GM12878 (cell line): ENCODE measurements at regions not wholly inside any gene's neighbourhood (a gene's known extent, or its start where the extent isn't known, plus 50 kb on each side); places are given as distances from the start of the nearest gene placed in this dataset.

ENCODE experiments used
- ATAC-seq: fragments of 200-7000 bp; cut with Tn5 transposase; 3 replicates; pipeline ENCODE4 v1.9.1; 2020; ENCODE audit warnings: mild to moderate bottlenecking, moderate library complexity
- BruUV-seq: library from RNA; stranded (reverse); fragments of 400-500 nt; replicated peaks from 2 replicates; lab custom pipeline; 2021; lab: Mats Ljungman, UMichigan
- CTCF ChIA-PET: fragments of 300-600 bp; sonication (Branson Sonifier 250); formaldehyde crosslinking; extraction: SDS; loops from one replicate; lab custom pipeline; 2021; ENCODE audit warnings: inconsistent platforms; lab: Yijun Ruan, JAX
- POLR2A ChIA-PET: fragments of 350-600 bp; formaldehyde crosslinking; extraction: SDS; loops from one replicate; lab custom pipeline; 2021; ENCODE audit warnings: inconsistent platforms; lab: Charles Lee
- RAD21 ChIA-PET: fragments of 300-600 bp; sonication (Branson Sonifier 250); formaldehyde crosslinking; loops from one replicate; lab custom pipeline; 2023; ENCODE audit warnings: antibody characterized with exemption; ENCODE audit not compliant: unreplicated experiment; lab: Charles Lee
- SMC1A ChIA-PET: fragments of 300-600 bp; sonication (Branson Sonifier 250); formaldehyde crosslinking; loops from one replicate; lab custom pipeline; 2023; ENCODE audit not compliant: unreplicated experiment, uncharacterized antibody; lab: Charles Lee
- DNase-seq: peaks from one replicate; pipeline ENCODE4 v3.0.0-alpha.2; 2011; ENCODE audit warnings: low read depth, low spot score
- FAIRE-seq: peaks from 3 replicates; lab custom pipeline; 2011; peaks lifted over from hg19 to GRCh38; lab: Jason Lieb, UNC
- H2AFZ ChIP-seq: 2 replicates; pipeline ENCODE4 v1.6.0; 2011; ENCODE audit warnings: low read depth, low read length, control low read depth; ENCODE audit not compliant: control insufficient read depth
- H3K27ac ChIP-seq: 2 replicates; pipeline ENCODE4 v1.5.1; 2011; ENCODE audit warnings: control low read depth; ENCODE audit not compliant: control insufficient read depth, insufficient read depth
- H3K27me3 ChIP-seq, 2 experiments: replicated peaks in 1 of 2; 2 replicates each; pipeline versions ENCODE4 v1.6.0 to v1.6.1; 2011; ENCODE audit warnings: low read length in 1 of 2; ENCODE audit not compliant: control insufficient read depth in 2 of 2, insufficient read depth in 2 of 2
- H3K36me3 ChIP-seq, 2 experiments: 2 replicates each; pipeline ENCODE4 v1.5.1; 2011; ENCODE audit warnings: low read length in 1 of 2; ENCODE audit not compliant: control insufficient read depth in 2 of 2, insufficient read depth in 2 of 2
- H3K4me1 ChIP-seq: 2 replicates; pipeline ENCODE4 v1.6.1; 2011; ENCODE audit warnings: mild to moderate bottlenecking, low read length, moderate library complexity, mixed read lengths; ENCODE audit not compliant: control insufficient read depth, insufficient read depth
- H3K4me2 ChIP-seq: 2 replicates; pipeline ENCODE4 v1.6.0; 2011; ENCODE audit warnings: control low read depth; ENCODE audit not compliant: control insufficient read depth, insufficient read depth
- H3K4me3 ChIP-seq: fragments of 200-600 bp; sonication (generic); 2 replicates; pipeline ENCODE4 v1.5.1; 2016
- H3K79me2 ChIP-seq: 2 replicates; pipeline ENCODE4 v1.6.0; 2011; ENCODE audit warnings: low read length; ENCODE audit not compliant: control insufficient read depth, insufficient read depth
- H3K9ac ChIP-seq: 2 replicates; pipeline ENCODE4 v1.8.0; 2011; ENCODE audit warnings: low read length, control low read depth, mixed read lengths; ENCODE audit not compliant: control insufficient read depth, insufficient read depth
- H3K9me3 ChIP-seq: replicated peaks from 3 replicates; pipeline ENCODE4 v1.5.1; 2011; ENCODE audit warnings: mild to moderate bottlenecking, low read length; ENCODE audit not compliant: control insufficient read depth, insufficient read depth
- H4K20me1 ChIP-seq: 2 replicates; pipeline ENCODE4 v1.6.0; 2011; ENCODE audit not compliant: control insufficient read depth, insufficient read depth
- BACH1 ChIP-seq: fragments of 450-650 bp; IDR thresholded peaks from 2 replicates; pipeline ENCODE4 v1.6.1; 2017; ENCODE audit warnings: mild to moderate bottlenecking, borderline replicate concordance
- EED ChIP-seq: sonication (generic); IDR thresholded peaks from 2 replicates; pipeline ENCODE4 v1.6.1; 2016; ENCODE audit warnings: antibody characterized with exemption, low read depth
- ETV6 ChIP-seq, 2 experiments: fragments of 450-650 bp in 1 of 2; IDR thresholded peaks in 1 of 2; conservative IDR thresholded peaks in 1 of 2; 2 replicates each; pipeline ENCODE4 v1.6.1; 2014; ENCODE audit warnings: antibody characterized with exemption in 1 of 2, borderline replicate concordance in 1 of 2, low read depth in 1 of 2, mild to moderate bottlenecking in 1 of 2, moderate library complexity in 1 of 2
- GABPA ChIP-seq: IDR thresholded peaks from 2 replicates; pipeline ENCODE4 v1.6.1; 2014; ENCODE audit warnings: antibody characterized with exemption, low read depth, mild to moderate bottlenecking, inconsistent platforms
- LARP7 ChIP-seq: fragments of 450-650 bp; IDR thresholded peaks from 2 replicates; pipeline ENCODE4 v1.6.1; 2017; ENCODE audit warnings: mild to moderate bottlenecking
- MEF2A ChIP-seq: IDR thresholded peaks from 2 replicates; pipeline ENCODE4 v1.6.1; 2011; ENCODE audit warnings: low read depth, mild to moderate bottlenecking, low read length, moderate library complexity; ENCODE audit not compliant: insufficient read depth
- POLR2A ChIP-seq: IDR thresholded peaks from 2 replicates; pipeline ENCODE4 v1.6.1; 2011; ENCODE audit warnings: low read depth, mild to moderate bottlenecking, low read length
- RUNX3 ChIP-seq: IDR thresholded peaks from 2 replicates; pipeline ENCODE4 v1.6.1; 2012; ENCODE audit warnings: low read length, inconsistent platforms
- SMC3 ChIP-seq: IDR thresholded peaks from 2 replicates; pipeline ENCODE4 v1.6.1; 2011; ENCODE audit warnings: low read length, improper control_type of control experiment, borderline replicate concordance
- ZNF274 ChIP-seq: IDR thresholded peaks from one replicate; pipeline ENCODE4 v1.8.0; 2011; ENCODE audit not compliant: insufficient read length, insufficient read depth
- ZZZ3 ChIP-seq: IDR thresholded peaks from 2 replicates; pipeline ENCODE4 v1.6.1; 2011; ENCODE audit warnings: low read depth; ENCODE audit not compliant: control insufficient read depth, insufficient read length
- WGBS: methylation state at CpG from one replicate; pipeline ENCODE4 v1.1.6; 2016; ENCODE audit warnings: low lambda C conversion rate; ENCODE audit not compliant: insufficient replicate concordance, insufficient coverage; ENCODE audit errors: missing lambda C conversion rate; 5-methylcytosine and 5-hydroxymethylcytosine counted together
- in situ Hi-C: fragments of 300-500 bp; cut with MboI; formaldehyde crosslinking; loops from 9 replicates; pipeline ENCODE4 v1.14.3; 2018; ENCODE audit warnings: mixed read lengths
- intact Hi-C: fragments of 100-400 bp; cut with micrococcal nuclease; formaldehyde crosslinking; loops from one replicate; pipeline ENCODE4 v1.14.2; 2022; ENCODE audit not compliant: unreplicated experiment
- TF ChIP-seq, protein P1 (sequence below): fragments of 450-650 bp; IDR thresholded peaks from 2 replicates; pipeline ENCODE4 v1.6.1; 2018; ENCODE audit warnings: mild to moderate bottlenecking, low read depth, moderate library complexity; ENCODE audit not compliant: partially characterized antibody
- TF ChIP-seq, protein P2 (sequence below): fragments of 450-650 bp; IDR thresholded peaks from 2 replicates; pipeline ENCODE4 v1.6.1; 2017; ENCODE audit warnings: mild to moderate bottlenecking
- TF ChIP-seq, protein P3 (sequence below): fragments of 450-650 bp; IDR thresholded peaks from 2 replicates; pipeline ENCODE4 v1.6.1; 2017; ENCODE audit warnings: antibody characterized with exemption, mild to moderate bottlenecking, moderate library complexity
- TF ChIP-seq, protein P4 (sequence below), 3 experiments: IDR thresholded peaks in 2 of 3; conservative IDR thresholded peaks in 1 of 3; 2 replicates each; pipeline ENCODE4 v1.5.1; 2011; ENCODE audit warnings: low read depth in 3 of 3, low read length in 3 of 3, mild to moderate bottlenecking in 3 of 3, control low read depth in 2 of 3, moderate library complexity in 2 of 3, inconsistent platforms in 1 of 3, mixed read lengths in 1 of 3; ENCODE audit not compliant: control insufficient read depth in 2 of 3, insufficient read depth in 1 of 3; ENCODE audit errors: extremely low read depth in 1 of 3

DNA sequence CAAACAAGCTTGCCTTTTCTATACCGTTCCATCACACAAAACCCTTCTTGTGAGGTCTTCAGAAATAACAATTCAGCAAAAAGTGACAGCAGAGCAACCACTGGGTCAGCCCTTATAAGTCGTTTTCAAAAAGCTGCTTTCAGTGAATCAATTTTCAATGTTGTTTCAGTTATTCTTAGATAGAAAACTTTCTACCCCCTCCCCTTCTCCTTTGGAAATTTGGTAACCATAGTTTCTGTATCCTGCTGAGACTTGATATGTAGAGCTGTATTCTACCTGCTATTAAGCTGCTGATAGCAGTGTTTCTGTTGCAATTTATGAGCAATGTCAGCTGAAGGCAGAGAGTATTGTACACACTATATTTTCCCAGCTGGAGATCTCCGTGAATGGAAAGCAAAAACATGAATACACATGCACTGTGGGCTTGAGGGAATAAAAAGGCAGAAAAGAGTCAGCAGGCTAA lies 75.7 kb downstream of the ZNF608 start:
- Histone ChIP-seq H3K27me3 (no peaks in the 10 kb centered on the region), H3K27ac (no peak overlapping the region), H3K9ac (no peak overlapping the region), H4K20me1 (no peaks in the 10 kb centered on the region), H3K4me1 (no peaks in the 10 kb centered on the region), H3K36me3 (no peaks in the 10 kb centered on the region), H3K9me3 (no peaks in the 10 kb centered on the region), H3K4me2 (no peak overlapping the region), H3K4me3 (no peak overlapping the region), H3K79me2 (peaks cover 3% of the 10 kb centered on the region; the same call in 1 of the 2 replicates), H2AFZ (no peak overlapping the region)
- POLR2A ChIA-PET, result no interaction called here
- CTCF ChIA-PET, result interaction anchor here (0.7 to 2.0 kb wide), 4 partner anchors 11 to 54 kb away, joined by 3 to 5 read pairs (median 4); no protein-coding TSS in a partner anchor
- ATAC-seq (no peak), DNase-seq (no peak), FAIRE-seq (no peak)
- 48% methylated on average over 3 of the region's 3 CpGs for WGBS
- in situ Hi-C loops, result no loop called here
- SMC1A ChIA-PET, result interaction anchor here (0.5 to 2.4 kb wide), 5 partner anchors 11 to 72 kb away, joined by 3 to 13 read pairs (median 3); no protein-coding TSS in a partner anchor
- BruUV-seq, result no TSS peak
- RAD21 ChIA-PET, result interaction anchor here (1.3 kb wide), 1 partner anchor 11 kb away, joined by 4 read pairs; no protein-coding TSS in a partner anchor
- intact Hi-C loops, result no loop called here
- TF ChIP-seq MEF2A (no peak), RUNX3 (no peak), BACH1 (no peak), ETV6 (conservative IDR thresholded peaks at IDR 0.05 in 1 of 2, IDR thresholded peaks at IDR 0.05 in 1 of 2; ENCODE audit: borderline replicate concordance in 1 of 2, low read depth in 1 of 2) (no peak), ZZZ3 (no peak), GABPA (no peak), LARP7 (no peak), POLR2A (no peak), SMC3 (no peak), ZNF274 (no peak), EED (no peak)
- TF ChIP-seq, protein P1, sequence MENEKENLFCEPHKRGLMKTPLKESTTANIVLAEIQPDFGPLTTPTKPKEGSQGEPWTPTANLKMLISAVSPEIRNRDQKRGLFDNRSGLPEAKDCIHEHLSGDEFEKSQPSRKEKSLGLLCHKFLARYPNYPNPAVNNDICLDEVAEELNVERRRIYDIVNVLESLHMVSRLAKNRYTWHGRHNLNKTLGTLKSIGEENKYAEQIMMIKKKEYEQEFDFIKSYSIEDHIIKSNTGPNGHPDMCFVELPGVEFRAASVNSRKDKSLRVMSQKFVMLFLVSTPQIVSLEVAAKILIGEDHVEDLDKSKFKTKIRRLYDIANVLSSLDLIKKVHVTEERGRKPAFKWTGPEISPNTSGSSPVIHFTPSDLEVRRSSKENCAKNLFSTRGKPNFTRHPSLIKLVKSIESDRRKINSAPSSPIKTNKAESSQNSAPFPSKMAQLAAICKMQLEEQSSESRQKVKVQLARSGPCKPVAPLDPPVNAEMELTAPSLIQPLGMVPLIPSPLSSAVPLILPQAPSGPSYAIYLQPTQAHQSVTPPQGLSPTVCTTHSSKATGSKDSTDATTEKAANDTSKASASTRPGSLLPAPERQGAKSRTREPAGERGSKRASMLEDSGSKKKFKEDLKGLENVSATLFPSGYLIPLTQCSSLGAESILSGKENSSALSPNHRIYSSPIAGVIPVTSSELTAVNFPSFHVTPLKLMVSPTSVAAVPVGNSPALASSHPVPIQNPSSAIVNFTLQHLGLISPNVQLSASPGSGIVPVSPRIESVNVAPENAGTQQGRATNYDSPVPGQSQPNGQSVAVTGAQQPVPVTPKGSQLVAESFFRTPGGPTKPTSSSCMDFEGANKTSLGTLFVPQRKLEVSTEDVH, result no peak
- TF ChIP-seq, protein P2, sequence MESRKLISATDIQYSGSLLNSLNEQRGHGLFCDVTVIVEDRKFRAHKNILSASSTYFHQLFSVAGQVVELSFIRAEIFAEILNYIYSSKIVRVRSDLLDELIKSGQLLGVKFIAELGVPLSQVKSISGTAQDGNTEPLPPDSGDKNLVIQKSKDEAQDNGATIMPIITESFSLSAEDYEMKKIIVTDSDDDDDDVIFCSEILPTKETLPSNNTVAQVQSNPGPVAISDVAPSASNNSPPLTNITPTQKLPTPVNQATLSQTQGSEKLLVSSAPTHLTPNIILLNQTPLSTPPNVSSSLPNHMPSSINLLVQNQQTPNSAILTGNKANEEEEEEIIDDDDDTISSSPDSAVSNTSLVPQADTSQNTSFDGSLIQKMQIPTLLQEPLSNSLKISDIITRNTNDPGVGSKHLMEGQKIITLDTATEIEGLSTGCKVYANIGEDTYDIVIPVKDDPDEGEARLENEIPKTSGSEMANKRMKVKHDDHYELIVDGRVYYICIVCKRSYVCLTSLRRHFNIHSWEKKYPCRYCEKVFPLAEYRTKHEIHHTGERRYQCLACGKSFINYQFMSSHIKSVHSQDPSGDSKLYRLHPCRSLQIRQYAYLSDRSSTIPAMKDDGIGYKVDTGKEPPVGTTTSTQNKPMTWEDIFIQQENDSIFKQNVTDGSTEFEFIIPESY, result no peak
- TF ChIP-seq, protein P3, sequence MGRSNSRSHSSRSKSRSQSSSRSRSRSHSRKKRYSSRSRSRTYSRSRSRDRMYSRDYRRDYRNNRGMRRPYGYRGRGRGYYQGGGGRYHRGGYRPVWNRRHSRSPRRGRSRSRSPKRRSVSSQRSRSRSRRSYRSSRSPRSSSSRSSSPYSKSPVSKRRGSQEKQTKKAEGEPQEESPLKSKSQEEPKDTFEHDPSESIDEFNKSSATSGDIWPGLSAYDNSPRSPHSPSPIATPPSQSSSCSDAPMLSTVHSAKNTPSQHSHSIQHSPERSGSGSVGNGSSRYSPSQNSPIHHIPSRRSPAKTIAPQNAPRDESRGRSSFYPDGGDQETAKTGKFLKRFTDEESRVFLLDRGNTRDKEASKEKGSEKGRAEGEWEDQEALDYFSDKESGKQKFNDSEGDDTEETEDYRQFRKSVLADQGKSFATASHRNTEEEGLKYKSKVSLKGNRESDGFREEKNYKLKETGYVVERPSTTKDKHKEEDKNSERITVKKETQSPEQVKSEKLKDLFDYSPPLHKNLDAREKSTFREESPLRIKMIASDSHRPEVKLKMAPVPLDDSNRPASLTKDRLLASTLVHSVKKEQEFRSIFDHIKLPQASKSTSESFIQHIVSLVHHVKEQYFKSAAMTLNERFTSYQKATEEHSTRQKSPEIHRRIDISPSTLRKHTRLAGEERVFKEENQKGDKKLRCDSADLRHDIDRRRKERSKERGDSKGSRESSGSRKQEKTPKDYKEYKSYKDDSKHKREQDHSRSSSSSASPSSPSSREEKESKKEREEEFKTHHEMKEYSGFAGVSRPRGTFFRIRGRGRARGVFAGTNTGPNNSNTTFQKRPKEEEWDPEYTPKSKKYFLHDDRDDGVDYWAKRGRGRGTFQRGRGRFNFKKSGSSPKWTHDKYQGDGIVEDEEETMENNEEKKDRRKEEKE, result no peak
- TF ChIP-seq, protein P4, sequence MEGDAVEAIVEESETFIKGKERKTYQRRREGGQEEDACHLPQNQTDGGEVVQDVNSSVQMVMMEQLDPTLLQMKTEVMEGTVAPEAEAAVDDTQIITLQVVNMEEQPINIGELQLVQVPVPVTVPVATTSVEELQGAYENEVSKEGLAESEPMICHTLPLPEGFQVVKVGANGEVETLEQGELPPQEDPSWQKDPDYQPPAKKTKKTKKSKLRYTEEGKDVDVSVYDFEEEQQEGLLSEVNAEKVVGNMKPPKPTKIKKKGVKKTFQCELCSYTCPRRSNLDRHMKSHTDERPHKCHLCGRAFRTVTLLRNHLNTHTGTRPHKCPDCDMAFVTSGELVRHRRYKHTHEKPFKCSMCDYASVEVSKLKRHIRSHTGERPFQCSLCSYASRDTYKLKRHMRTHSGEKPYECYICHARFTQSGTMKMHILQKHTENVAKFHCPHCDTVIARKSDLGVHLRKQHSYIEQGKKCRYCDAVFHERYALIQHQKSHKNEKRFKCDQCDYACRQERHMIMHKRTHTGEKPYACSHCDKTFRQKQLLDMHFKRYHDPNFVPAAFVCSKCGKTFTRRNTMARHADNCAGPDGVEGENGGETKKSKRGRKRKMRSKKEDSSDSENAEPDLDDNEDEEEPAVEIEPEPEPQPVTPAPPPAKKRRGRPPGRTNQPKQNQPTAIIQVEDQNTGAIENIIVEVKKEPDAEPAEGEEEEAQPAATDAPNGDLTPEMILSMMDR (IDR thresholded peaks at IDR 0.05 in 2 of 3, conservative IDR thresholded peaks at IDR 0.05 in 1 of 3; ENCODE audit: control insufficient read depth in 2 of 3, extremely low read depth in 1 of 3, insufficient read depth in 1 of 3, low read depth in 3 of 3, low read length in 3 of 3), result no peak
